ENCODE measurements at regions not wholly inside any gene's neighbourhood (a gene's known extent, or its start where the extent isn't known, plus 50 kb on each side); places are given as distances from the start of the nearest gene placed in this dataset.

DNA sequence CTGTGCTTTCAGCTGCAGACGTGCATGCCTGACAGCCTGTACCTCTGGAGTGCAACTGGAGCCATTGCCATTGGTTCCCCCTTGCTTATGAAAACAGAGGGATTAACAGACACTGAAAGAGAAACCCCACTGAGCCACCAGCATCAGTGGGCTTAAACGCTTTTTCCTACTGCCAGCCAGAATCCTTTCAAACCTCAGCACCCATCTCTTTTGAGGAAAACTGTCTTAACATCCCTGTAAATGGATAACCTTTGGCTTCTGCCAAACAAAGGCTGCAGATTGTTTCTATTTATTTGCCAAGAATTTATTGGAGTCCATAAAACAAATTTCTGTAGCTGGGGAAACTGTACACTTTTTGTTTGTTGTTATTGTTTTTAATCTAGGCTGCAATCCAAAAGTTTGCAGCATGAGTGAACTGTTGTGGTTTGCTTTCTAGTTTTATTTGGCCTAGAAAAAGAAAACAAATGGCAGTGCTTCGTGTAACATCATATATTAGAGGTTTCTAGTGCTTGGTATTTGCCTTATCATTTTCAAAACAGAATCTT, 369.2 kb upstream of the IL12A start:
- DNase-seq (ENCODE audit: low spot score), result no peak

DNA sequence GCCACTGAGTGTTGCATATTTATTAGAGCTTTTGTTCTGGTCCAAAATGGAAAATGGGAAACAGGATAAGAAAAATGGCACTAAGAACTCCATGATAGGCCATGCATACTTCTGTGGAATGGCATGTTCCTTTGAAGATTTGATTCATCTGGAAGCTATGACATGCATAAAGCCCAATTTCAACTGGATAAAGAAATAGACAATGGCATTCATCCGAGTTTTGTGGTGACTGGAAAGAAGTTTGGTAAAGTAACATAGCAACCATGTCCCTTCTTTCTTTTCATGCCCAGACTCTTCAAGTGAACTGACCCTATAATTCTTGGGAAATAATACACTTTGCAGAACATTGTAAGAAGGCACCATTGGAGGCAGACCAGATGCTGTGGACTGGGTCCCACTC, 368.4 kb upstream of the IL12A start:
- DNase-seq (ENCODE audit: low spot score), result no peak

- DNase-seq (ENCODE audit: low spot score), result peak; percentile 46
These were observed 367.8 kb upstream of the IL12A start for GRCh38 chr3:159620873-159621272.

DNA sequence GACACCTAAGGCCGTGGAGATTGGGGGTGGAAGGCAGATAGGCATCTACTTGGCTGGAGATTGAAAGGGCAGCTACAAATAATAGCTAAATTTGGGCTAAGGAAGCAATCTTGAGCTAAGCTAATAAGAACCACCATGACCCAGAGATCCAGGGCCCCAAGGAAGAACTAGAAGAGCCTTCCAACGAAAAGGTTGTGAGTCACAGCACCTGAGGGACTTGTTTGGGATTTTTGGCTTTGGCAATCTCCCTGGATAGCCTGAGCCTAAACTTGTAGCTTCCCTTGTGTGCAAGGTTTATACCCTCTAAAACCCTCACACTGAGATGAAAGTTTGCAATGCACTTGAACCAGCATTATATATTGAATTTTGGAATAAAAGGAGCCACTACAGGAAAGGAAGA, 364.0 kb upstream of the IL12A start:
- no peak for DNase-seq (ENCODE audit: low spot score)

DNA sequence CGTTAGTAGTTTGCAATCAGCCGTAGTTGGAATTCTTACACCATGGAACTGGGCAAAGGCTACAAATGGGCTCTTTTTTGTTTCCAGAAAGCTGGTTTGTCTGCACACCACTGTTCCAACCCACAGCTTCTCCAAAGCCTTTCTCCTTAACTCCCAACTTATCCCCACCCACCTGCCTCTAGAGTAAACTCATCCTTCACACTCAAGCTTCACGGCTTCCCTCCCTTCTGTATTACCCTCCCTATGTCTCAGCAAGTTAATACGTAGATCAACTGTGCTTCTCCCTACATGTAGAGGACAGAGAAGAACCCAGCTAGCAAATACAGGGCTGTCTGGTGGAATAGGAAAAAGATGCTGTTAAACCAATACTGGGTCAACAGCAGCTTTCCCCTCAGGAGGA, 363.0 kb upstream of the IL12A start:
- no peak for DNase-seq (ENCODE audit: low spot score)

DNA sequence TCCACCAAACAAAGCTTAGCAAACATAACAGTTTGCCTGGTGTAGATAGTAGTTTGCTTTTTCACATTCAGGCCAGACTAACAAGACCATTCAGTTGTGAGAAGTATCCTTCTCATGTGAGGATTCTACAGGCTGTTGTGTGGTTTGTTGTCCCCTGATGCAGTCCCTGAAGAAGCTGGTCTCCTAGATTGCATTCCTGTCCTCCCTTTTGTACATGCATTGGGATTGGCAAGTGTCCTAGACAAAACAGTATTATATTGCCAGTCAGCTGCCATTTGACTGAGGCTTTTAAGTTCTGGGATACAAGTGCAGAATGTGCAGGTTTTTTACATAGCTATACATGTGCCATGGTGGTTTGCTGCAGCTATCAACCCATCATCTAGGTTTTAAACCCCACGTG, 362.0 kb upstream of the IL12A start:
- DNase-seq (ENCODE audit: low spot score), result no peak

DNA sequence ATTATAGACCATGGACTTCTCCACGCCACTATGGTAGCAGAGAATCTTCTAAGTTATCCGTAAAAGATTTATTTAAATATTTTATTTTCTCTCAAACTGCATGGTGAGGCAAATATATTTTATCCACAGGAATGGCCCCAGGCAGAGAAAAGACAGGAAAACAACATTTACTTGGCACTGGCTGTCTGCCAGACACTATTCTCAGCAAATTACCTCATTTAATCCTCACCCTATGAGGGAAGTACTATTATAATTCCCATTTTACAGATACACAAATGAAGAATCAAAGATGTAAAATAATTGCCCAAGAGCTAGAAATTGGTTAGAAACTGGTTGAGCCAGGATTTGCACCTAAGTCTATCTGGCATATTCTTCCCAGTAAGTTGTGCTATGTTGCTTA, 361.4 kb upstream of the IL12A start:
- DNase-seq (ENCODE audit: low spot score), result no peak

DNA sequence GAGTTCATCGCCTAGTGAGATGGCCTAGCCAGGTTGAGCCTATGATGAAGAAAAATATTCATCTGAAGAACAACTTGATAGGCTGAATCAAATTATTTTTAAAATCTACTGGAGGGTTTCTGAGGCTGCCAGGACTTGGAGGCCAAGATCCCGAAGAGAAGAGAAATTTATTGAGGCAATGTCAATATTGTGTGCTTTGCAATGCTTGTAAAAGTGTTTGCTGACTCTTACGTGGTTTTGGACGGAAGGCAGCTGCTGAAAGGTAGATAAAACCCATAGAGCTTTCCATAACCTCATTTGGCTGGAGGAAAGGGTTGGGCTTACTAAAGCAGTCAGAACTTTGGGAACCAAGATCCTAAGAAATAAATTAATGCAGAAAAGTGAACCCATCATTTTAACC, 361.0 kb upstream of the IL12A start:
- no peak for DNase-seq (ENCODE audit: low spot score)

DNA sequence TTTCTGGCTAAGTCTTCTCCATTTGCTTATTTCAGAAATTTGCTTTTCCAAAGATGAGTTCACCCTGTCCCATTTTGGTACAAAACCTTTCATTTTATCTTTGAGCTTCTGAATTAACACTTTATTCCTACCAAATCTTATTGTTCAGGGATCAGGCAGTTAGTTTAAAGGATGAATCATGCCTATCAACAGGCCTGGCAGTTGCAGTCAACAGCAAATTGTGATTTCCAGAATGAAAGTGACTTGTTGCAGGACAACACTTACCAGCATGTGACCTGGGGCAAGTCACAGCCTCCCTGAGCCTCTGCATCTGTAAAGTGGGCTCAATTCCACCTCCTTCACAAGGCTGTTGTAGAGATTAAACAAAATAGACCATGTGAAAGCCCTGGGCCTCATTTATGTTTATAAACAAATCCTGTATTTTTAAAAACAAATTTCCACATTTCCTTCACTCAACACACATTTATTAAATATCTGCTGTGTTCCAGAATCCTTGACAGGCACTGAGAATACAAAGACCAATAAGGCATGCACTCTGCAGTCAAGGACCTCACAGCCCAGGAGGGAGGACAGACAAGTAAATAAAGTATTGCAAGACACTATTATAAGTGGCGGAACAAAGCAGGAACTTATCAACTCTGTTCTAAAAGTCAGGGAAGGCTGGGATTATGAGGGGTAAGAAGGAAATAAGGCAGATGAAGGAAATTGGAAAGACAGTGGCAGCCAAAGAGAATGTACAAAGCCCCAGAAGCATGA, 359.1 kb upstream of the IL12A start:
- no peak for DNase-seq (ENCODE audit: low spot score)

GRCh38 chr3:159631226-159631625, 357.4 kb upstream of the IL12A start:
- DNase-seq (ENCODE audit: low spot score), result no peak

GRCh38 chr3:159632128-159632527, 356.5 kb upstream of the IL12A start:
- no peak for DNase-seq (ENCODE audit: low spot score)

DNA sequence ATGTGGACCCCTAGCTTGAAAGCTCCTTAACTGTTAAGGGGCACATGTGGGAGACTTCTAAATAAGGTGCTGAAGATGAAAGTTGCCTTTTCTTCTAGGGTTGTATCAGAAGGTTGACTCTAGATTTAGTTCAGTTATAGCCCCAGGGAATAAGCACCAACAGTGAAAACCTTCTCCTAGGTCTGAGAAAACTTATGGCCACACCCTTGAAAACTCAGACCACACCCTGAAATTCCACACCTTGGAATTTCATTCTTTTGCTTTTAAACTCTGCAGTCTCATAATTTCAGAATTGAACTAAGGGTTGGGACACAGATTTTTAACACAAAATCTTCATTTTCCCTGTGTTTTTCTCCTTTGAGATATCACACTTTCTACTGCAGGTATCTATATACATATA, 355.8 kb upstream of the IL12A start:
- no peak for DNase-seq (ENCODE audit: low spot score)

DNA sequence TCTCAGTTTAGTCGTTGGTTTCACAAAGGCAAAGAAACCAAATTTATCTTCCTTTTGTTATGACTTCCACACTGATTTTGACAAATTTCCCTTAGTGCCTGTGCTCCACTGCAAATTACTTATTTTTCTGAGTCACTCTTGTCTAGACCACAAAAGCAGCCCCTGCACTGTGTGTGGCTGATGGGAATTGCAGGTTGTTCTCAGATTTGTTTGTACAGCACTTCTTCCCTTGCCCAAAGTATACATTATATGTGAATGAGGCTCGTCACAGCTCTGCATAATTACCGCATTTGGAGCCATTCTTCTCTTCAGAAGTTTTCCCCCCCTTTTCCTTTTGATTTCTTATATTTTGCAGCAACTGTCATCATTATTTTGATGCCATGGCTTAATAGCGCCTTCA, 354.2 kb upstream of the IL12A start:
- DNase-seq (ENCODE audit: low spot score), result no peak

- DNase-seq (ENCODE audit: low spot score), result no peak
These were observed 353.5 kb upstream of the IL12A start for GRCh38 chr3:159635047-159635641.

DNA sequence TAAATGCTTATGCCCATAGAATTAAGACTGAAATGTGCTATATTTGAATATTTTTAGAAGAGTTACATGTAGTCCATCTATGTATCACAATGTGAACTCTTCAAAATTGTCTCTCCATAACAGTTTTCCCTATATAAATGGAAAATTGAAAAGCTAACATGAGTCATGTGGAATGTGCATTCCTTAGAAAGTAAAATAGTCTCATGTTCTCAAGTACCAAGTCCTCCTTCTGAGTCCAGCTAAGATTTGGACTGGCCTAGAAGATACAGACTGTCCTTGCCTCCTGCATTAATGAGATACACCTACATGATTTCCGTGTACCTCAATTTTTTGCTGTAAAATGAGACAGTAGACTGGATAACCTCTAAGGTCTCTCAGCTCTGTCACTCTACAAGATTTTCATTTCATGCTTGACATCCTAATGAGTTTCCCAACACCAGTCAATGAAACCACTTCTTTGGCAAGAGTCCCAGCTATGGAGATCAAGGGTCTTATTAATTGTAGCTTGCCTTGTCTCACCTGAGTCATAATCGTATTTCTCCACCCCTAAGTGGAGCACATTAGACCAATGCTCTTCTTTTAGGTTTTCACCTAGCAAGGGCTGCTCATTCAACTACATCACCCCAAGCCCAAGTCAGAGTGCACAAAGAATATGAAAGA, 350.6 kb upstream of the IL12A start:
- no peak for DNase-seq (ENCODE audit: low spot score)

GRCh38 chr3:159640225-159640624, 348.4 kb upstream of the IL12A start:
- DNase-seq (ENCODE audit: low spot score), result no peak

DNA sequence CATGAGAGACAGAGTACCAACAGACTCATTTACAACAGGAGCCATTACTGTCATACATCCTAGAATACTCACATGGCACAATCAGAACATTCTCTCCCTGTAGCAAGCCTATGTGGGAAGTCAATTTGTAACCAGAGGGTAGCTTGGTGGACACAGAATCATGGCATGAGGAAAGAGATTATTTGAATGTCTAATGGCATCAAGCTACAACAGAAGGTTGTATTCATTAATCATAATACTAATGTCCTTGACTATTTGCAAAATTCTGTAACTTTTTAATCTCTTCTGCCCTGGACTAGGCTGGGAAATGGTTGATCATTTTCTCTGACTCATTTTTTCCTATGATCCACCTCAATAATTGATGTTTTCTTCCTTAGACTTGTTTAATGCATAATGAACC, 345.2 kb upstream of the IL12A start:
- DNase-seq (ENCODE audit: low spot score), result no peak

DNA sequence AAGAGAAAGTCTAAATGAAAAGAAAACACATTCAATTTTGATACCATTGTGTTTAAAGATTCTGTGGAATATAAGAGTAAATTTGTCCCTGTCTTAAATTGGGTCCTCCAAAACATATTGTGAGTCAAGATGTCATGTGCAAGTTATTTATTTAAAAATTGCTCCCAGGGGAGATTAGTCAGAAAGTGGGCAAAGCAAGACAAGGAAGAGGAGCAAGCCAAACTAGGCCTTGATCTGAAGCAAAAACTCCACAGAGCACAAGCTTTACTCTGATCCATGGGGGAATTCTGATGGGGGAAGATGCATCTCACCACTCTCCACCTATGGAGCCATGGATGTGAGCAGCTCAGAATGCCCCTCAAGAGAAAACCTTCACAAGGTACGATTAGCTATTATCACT, 342.8 kb upstream of the IL12A start:
- no peak for DNase-seq (ENCODE audit: low spot score)

- no peak for DNase-seq (ENCODE audit: low spot score)
These were observed 338.7 kb upstream of the IL12A start for GRCh38 chr3:159649951-159650350.

GRCh38 chr3:159650726-159651125, 337.9 kb upstream of the IL12A start:
- no peak for DNase-seq (ENCODE audit: low spot score)

- no peak for DNase-seq (ENCODE audit: low spot score)
These were observed 336.2 kb upstream of the IL12A start for GRCh38 chr3:159652452-159652851.

GRCh38 chr3:159654183-159655134, 334.2 kb upstream of the IL12A start:
- no peak for DNase-seq (ENCODE audit: low spot score)
